GM18505 (cell line): ENCODE measurements at regions not wholly inside any gene's neighbourhood (a gene's known extent, or its start where the extent isn't known, plus 50 kb on each side); places are given as distances from the start of the nearest gene placed in this dataset.

Experiments
- ATAC-seq: cut with Tn5 transposase; IDR thresholded peaks from one replicate; pipeline ENCODE4 v1.9.1; 2021; ENCODE audit not compliant: unreplicated experiment
- POLR2A ChIP-seq: IDR thresholded peaks from 4 replicates; pipeline ENCODE4 v1.6.1; 2011; ENCODE audit warnings: borderline replicate concordance; ENCODE audit not compliant: insufficient read depth, insufficient read length; ENCODE audit errors: extremely low read depth

DNA sequence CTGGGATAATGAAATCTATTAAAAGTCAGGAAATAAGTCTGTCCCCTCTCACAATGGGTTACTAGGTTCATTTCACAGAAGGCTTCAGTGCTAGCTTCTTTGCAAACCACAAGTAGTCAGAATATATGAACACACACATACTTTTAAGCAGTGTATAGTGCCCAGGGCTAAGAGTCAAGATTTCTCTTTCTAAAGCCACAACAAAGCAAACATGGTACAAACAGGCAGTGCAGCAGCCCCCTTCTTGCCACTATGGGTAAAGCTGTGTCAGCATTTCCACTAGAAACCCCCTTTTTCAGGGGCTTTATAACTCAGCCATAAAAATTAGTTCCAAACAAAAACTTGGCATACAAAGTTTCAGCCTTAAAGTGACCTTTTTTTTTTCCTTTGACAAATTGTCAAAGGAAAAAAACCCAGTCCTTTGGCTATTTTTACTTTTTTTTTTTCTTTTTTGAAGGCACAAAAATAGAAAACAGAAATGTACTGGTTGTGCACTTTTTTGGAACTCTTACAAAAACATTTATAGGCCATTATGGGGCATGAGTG lies 315.4 kb downstream of the LMO4 start:
- no peak for TF ChIP-seq POLR2A
- no peak for ATAC-seq

DNA sequence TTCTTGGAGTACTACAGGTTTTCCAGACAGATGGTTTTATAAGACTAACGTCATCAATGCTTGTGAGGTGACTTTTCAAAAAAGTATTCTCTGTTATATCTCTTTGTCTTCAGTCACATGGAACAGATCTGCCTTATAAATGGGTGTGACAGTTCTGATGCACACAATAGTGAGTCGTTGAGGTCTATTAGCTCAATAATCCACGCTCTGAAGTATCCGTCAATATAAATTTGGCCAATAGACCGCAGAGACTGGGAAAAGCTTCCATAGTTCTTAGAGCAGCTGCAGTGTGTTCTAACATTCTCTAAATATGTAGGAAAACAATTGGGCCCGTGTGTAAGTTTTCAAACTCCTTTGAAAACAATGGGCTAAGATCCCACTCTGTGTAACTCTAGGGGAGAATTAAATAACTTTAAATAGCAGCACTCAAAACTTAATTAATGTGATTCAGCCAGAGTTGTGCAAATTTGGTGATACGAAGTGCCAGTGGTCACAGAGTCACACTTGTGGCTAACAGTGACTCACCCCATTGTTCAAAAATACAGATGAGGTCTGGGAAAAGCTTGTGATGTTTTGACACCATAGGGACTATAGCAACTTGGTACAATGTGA lies 316.0 kb downstream of the LMO4 start:
- no peak for ATAC-seq
- no peak for TF ChIP-seq POLR2A

DNA sequence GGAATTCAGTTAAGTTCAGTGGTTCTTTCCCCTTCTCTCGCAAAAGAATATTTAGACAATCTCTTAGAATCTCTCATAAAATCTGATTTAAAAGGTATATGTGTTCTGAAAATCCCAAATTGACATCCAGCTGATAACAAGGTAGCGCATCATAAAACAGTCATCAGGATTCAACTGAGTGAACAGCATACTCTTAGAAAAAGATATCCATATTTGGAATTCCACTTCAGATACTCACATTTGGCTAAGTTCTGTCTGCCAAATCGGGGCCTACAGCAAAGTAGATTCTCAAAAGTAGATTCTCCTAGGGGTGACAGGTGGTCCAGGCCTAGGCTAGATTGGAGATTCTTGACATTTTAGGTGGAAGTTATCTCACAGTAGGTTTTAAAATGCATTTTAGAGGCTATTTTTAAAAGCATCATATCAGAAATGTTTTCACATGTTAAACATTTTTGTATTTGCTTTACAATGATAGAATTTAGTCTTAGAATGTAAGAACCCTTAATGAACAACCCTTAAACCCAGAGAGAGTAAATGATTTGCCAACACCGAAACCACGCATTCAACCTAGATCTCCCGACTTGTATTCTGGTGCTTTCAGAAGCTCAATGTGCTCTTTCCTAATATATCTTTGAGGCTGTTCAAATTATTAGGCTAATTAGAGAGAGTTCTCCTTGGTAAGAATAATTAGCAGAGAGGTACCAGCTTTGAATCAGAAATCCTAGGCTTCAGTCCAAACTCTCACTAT lies 318.9 kb downstream of the LMO4 start:
- ATAC-seq = no peak
- TF ChIP-seq POLR2A = no peak

DNA sequence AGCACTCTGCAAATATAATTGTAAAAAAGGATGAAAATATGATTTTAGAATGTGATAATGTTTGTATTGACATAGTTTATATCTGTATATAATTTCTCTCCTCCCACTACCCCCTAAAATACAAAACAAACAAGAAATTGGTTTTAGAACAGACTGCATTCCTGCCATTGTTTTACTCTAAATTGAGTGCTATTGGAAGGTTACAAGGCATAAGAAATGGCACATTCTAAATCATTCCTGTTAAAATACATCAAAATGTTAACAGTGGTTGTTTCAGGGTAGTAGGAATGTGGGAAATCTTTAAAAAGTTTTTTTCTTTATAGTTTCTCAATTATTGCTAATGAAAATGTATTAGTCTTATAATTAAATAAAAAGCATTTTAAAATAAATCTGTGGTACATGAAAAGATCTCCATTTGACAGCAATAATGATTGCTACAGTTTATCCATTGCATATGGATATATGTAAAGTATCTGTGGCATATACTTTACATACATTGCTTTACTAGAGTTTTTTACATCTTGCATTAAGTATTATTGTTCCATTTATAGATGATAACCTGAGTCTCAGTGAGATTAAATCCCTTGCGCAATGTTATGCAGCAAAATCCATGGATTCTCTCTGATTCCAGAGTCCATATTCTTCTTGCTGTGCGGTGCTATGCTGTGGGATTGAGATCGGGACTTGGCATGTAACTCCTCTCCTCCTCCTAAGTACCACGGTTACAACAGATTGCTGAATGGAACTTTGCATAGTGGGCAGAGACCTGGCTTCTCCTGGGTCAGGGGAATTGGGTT lies 319.8 kb downstream of the LMO4 start:
- no peak for TF ChIP-seq POLR2A
- no peak for ATAC-seq

DNA sequence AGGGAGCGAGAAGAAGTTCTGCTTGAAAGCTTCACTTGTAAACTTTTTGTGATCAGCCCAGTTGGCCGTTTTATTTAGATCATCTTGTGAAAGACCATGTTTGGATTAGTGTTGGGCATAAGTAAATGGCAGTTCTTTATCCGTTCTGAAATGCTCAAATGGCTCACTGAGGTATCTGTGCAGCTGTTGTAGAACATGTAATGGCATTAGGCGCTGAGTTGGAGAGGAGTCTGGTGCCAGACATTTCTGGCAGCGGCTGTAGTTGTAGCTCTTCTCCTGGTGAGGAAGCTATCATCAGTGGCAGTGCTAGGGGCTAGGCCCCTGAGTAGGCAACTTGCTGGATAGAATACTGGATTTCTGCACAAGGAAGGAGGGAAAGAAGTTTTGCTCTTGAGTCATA lies 321.6 kb downstream of the LMO4 start:
- no peak for TF ChIP-seq POLR2A
- ATAC-seq = no peak

DNA sequence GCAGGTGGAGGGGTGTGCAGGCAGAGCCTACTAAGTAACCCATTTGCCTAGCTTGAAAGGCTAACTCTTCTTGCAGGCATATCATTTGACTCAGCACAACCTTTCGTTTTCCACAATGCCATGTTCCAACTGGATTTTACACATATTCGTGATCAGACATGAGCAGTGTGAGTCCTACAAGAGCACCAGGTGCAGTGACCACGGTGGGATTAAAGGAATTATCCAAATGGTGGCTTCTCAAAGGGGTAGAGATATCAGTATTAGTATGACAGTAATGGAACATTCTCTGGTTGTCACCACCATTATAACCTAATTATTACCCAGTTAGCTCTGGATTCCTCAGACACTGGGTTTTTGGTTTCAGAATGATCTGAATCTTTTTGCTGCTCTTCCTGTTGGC lies 323.5 kb downstream of the LMO4 start:
- ATAC-seq = no peak

DNA sequence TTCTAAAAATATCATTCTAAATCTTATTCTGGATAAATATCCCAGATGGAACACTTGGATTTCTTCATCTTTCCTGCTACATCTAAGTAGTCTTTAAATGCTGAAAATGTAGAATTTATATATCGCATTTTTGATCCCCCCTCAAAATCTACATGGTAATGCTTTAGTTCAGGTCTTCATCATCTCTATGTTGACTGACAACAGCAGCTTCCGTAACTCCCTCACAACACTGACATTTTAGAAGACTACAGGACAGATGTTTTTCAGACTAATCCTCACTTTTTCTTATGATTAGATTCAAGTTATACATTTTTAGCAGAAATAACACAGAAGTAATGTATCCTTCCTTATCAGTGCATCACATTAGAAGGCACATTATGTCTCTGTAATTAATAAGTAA lies 336.5 kb downstream of the LMO4 start:
- ATAC-seq = no peak
- TF ChIP-seq POLR2A = no peak

More for the DNA sequence above, 323.5 kb downstream of the LMO4 start:
- TF ChIP-seq POLR2A = no peak

DNA sequence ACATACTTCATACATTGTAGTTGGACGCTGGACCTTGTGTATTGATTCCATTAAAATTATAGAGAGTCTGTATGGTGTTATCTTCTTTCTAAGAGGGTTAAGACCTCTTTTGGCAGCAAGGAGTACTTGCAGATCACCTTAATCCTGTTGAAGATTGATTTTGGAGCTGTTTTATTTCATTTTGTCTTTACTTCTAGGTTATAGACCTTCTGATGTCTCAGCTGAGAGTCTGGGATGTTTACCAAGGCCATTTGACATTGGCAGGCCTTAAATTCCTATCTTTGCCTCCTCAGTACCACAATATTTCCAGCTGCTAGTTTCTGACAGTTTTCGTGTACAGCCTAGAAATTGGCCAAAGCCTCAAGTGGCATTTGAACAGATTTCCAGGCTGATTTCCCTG lies 338.0 kb downstream of the LMO4 start:
- ATAC-seq = no peak
- no peak for TF ChIP-seq POLR2A

DNA sequence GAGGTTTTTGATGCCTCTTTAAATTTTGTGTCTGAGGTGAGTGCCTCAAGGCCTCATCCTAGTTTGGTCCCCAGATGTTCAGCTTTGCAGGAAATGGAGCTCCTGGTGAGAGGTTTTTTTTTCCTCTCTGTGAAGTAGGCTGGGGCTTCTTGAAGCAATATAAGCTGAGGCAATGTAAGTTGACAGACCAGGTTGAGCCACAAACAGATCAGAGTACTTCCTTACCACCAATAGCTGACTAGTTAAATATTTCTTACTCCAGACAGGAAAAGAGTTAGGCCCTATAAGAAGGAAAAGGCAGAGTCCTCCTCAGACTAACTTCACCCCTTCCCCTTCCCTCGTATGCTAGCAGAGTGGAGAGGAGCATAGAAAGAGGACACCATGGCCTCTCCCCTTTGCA lies 341.0 kb downstream of the LMO4 start:
- no peak for TF ChIP-seq POLR2A
- ATAC-seq = no peak

DNA sequence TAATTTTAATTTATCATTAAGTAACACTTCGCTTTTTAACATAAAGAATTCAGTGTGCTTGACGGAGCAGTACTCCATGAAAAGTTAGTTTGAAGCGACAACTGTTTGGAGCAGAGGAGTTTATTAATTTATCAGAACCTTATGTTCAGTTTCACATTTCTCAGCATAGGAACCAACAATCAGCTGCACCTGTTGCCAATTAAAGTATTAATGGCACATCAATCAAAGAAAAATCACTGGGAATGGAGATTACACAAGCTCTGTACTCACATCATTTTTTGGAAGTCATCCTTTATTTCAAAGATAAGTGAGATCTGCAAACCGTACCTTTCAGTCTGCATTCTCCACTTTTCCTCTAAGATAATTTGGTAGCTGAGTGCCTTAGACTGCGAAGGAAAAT lies 344.6 kb downstream of the LMO4 start:
- no peak for TF ChIP-seq POLR2A
- ATAC-seq = no peak

DNA sequence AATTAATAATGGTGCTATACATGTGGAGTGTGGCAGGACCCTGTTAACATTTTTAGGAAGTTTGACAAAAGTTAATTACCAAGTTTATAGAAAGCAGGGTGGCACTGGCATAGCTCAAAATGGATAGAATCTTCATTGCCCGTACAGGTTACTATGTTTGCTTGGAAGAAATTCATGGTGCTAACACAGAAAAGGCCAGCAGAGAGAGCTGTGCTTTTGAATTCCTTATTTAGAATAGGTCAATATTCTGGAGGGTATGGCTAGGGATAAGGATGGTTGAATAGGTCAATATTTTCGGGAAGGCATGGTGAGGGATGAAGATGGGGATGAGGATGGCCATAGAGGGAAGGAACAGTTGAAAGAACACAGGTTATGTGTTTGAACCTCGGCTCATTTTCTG lies 345.1 kb downstream of the LMO4 start:
- ATAC-seq = no peak
- no peak for TF ChIP-seq POLR2A

DNA sequence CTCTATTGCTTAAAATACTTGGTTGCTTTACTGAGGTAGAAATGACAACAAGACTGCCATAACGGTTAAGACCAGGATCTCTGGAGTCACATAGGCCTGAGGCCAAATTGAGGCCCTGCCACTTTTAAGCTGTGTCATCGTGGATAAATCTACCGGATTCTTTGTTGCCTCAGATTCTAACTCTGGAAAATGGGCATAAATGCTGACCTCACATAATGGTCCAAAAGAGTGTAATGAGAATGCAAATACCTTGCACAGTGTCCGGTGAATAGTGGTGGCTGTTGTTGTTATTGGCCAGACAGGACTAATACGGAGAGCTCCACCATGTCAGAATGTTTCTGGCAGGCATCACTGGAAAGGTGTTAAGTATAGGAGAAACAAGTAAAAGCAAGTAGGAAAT lies 346.1 kb downstream of the LMO4 start:
- TF ChIP-seq POLR2A = no peak

DNA sequence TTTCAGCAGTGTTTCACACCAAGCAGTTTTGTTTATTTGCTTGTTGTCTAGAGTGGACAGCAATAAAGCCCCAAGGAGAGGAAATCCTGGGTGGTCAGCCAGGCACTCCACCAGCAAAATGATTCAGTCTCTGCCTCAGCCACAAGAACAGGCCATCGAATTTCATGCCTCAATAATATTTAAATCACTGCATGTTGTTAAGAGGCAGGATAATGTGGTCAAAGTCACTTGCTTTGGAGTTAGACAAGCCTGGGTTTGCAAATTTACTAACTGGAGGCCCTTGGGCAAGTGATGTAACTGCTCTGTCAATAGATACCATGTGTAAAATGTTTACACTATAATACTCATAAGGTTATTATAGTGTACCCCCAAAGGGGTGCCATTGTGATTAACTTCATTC lies 349.6 kb downstream of the LMO4 start:
- ATAC-seq = no peak
- TF ChIP-seq POLR2A = no peak

More for the DNA sequence above, 346.1 kb downstream of the LMO4 start:
- no peak for ATAC-seq

DNA sequence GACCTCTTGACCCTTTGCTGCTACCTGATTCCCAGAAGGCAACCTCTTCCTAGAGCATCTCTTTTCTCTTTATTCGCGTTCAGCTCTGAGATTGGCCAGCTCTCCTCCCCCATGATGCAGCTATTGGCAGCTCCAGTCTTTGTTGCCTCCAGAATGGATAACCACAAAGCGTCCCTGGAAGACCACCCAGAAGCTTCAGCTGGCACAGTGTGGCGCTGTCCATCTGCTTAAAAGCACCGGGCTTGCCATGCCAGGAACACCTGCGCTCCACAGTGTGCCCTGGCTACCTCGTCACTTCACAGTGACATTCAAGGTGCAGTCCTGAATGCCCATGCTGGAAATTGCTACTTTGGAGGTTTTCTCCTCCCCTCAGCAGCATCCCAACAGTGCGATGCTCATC lies 353.9 kb downstream of the LMO4 start:
- TF ChIP-seq POLR2A = no peak
- ATAC-seq = no peak

DNA sequence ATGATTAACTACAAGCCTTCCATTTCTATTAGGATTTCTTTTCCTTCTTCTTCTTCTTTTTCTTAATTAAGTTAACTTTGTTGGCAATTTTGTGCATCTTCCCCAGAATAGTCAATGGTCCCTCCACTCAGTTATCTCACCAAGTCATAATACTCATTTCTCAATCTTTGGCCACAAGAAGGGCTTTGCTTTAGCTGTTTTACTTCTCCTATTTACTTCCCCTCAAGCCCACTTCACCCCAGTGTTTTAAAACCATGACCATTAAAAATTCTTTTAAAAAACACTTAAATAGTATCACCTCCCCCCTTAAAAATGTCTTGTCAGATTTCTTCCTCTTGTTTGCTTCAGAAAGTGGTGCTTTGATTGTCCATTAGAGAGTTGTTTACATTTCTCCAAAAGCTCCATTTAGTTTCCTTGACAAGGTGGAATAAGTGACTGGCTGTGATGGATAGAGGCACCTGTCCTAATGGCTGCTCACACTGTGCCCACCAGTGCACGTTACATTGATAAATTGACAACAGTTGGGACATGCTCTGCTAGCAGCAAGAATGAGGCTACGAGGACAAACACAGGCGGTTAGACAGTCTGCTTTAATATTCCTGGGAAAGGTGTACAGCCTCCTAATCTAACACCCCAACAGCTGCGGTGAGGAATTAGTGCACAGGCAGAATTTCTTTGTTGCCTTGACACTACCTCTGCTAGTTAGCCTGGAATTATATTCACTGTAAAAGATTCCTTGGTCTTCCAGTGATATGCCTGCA lies 354.7 kb downstream of the LMO4 start:
- no peak for TF ChIP-seq POLR2A
- no peak for ATAC-seq
